K562 (cell line): ENCODE measurements at regions not wholly inside any gene's neighbourhood (a gene's known extent, or its start where the extent isn't known, plus 50 kb on each side); places are given as distances from the start of the nearest gene placed in this dataset.

Experiments used
- ATAC-seq: fragments of 200-7000 bp; cut with Tn5 transposase; 3 replicates; pipeline ENCODE4 v1.9.1; 2020; ENCODE audit warnings: moderate library complexity
- BruUV-seq: library from RNA; stranded (reverse); fragments of 400-500 nt; replicated peaks from 2 replicates; lab custom pipeline; 2021; lab: Mats Ljungman, UMichigan
- CTCF ChIA-PET: fragments of 300-600 bp; formaldehyde crosslinking; extraction: SDS; loops from one replicate; lab custom pipeline; 2021; ENCODE audit warnings: low intra/inter-chr PET ratio; lab: Yijun Ruan, JAX
- POLR2A ChIA-PET: fragments of 300-600, 350-650 bp; sonication (Branson Sonifier 250); formaldehyde crosslinking; extraction: SDS; loops from one replicate; lab custom pipeline; 2021; ENCODE audit warnings: antibody characterized with exemption, inconsistent platforms; lab: Yijun Ruan, JAX
- DNase-seq, 4 experiments: peaks; one replicate each; pipeline versions ENCODE4 v3.0.0 to v3.0.0-alpha.2; 2011 to 2018; ENCODE audit warnings: low spot score in 3 of 4, mixed read lengths in 3 of 4; ENCODE audit errors: extremely low read depth in 1 of 4
- FAIRE-seq: peaks from 2 replicates; lab custom pipeline; 2011; peaks lifted over from hg19 to GRCh38; lab: Jason Lieb, UNC
- H2AFZ ChIP-seq: 2 replicates; pipeline ENCODE4 v1.6.0; 2011; ENCODE audit warnings: low read depth, low read length, control low read depth, inconsistent platforms
- H3K27ac ChIP-seq: fragments of 200-600 bp; 3 replicates; pipeline ENCODE4 v1.8.0; 2011; ENCODE audit warnings: low read depth, mild to moderate bottlenecking, control low read depth, inconsistent platforms, low read length, moderate library complexity, mixed read lengths; ENCODE audit errors: extremely low read depth
- H3K27me3 ChIP-seq, 2 experiments: fragments of 300-600 bp in 1 of 2; 2 replicates in 1 of 2; 3 replicates in 1 of 2; pipeline versions ENCODE4 v1.6.0 to v1.8.0; 2011; ENCODE audit warnings: inconsistent platforms in 2 of 2, low read length in 2 of 2, mild to moderate bottlenecking in 1 of 2, mixed read lengths in 1 of 2, moderate library complexity in 1 of 2; ENCODE audit not compliant: control insufficient read depth in 2 of 2, insufficient read depth in 2 of 2
- H3K36me3 ChIP-seq: fragments of 300-600 bp; 3 replicates; pipeline ENCODE4 v1.8.0; 2011; ENCODE audit warnings: mild to moderate bottlenecking, low read length, inconsistent platforms; ENCODE audit not compliant: control insufficient read depth, insufficient read depth
- H3K4me1 ChIP-seq, 2 experiments: fragments of 200-600 bp in 1 of 2; replicated peaks in 1 of 2; 2 replicates in 1 of 2; 3 replicates in 1 of 2; pipeline versions ENCODE4 v1.5.1 to v1.8.0; 2011; ENCODE audit warnings: inconsistent platforms in 2 of 2, low read length in 2 of 2, mild to moderate bottlenecking in 1 of 2, mixed read lengths in 1 of 2, moderate library complexity in 1 of 2; ENCODE audit not compliant: control insufficient read depth in 2 of 2, insufficient read depth in 2 of 2
- H3K4me2 ChIP-seq: 2 replicates; pipeline ENCODE4 v1.6.1; 2011; ENCODE audit warnings: low read length, control low read depth, inconsistent platforms, mixed read lengths; ENCODE audit not compliant: insufficient read depth
- H3K4me3 ChIP-seq: fragments of 200-600 bp; sonication (generic), shearing (Covaris generic); 2 replicates; pipeline ENCODE4 v1.5.1; 2016; ENCODE audit warnings: control low read depth, inconsistent platforms
- H3K79me2 ChIP-seq: fragments of 200-600 bp; 3 replicates; pipeline ENCODE4 v1.8.0; 2011; ENCODE audit warnings: low read length, inconsistent platforms; ENCODE audit not compliant: control insufficient read depth, insufficient read depth
- H3K9ac ChIP-seq, 2 experiments: 2 replicates each; pipeline versions ENCODE4 v1.6.0 to v1.6.1; 2011; ENCODE audit warnings: low read depth in 2 of 2, low read length in 2 of 2, control low read depth in 1 of 2, inconsistent platforms in 1 of 2, mild to moderate bottlenecking in 1 of 2, mixed read lengths in 1 of 2; ENCODE audit not compliant: insufficient read depth in 1 of 2
- H3K9me1 ChIP-seq: one replicate; pipeline ENCODE4 v1.6.0; 2011; ENCODE audit warnings: inconsistent platforms, mild to moderate bottlenecking, low read length, moderate library complexity; ENCODE audit not compliant: control insufficient read depth, insufficient read depth
- H3K9me3 ChIP-seq: replicated peaks from 2 replicates; pipeline ENCODE4 v1.5.1; 2011; ENCODE audit warnings: low read depth, low read length, inconsistent platforms; ENCODE audit not compliant: control insufficient read depth, insufficient read depth
- H4K20me1 ChIP-seq: replicated peaks from 2 replicates; pipeline ENCODE4 v1.6.1; 2011; ENCODE audit warnings: low read length, inconsistent platforms, mixed read lengths; ENCODE audit not compliant: control insufficient read depth, insufficient read depth
- BCL6 ChIP-seq: fragments of 250-450 bp; sonication (Bioruptor Pico); IDR thresholded peaks from 2 replicates; pipeline ENCODE4 v1.4.0; 2020
- BCOR ChIP-seq: fragments of 450-650 bp; IDR thresholded peaks from 2 replicates; pipeline ENCODE4 v1.6.1; 2016
- CREB1 ChIP-seq, 2 experiments: sonication (generic) in 1 of 2; formaldehyde crosslinking in 1 of 2; IDR thresholded peaks; 2 replicates each; pipeline versions ENCODE4 v1.6.1 to v1.8.0; 2012 to 2022; ENCODE audit warnings: inconsistent platforms in 1 of 2, mild to moderate bottlenecking in 1 of 2, missing genetic modification reagents in 1 of 2, moderate library complexity in 1 of 2
- GATA2 ChIP-seq: sonication (generic); formaldehyde crosslinking; IDR thresholded peaks from 2 replicates; pipeline ENCODE4 v1.4.0; 2020; ENCODE audit warnings: mild to moderate bottlenecking, missing genetic modification reagents
- NFIC ChIP-seq: fragments of 450-650 bp; IDR thresholded peaks from 2 replicates; pipeline ENCODE4 v1.6.1; 2017; ENCODE audit warnings: mild to moderate bottlenecking, inconsistent platforms
- PRPF4 ChIP-seq: fragments of 200-400 bp; formaldehyde crosslinking; IDR thresholded peaks from one replicate; pipeline ENCODE4 v1.6.1; 2017; ENCODE audit warnings: low read length, low read depth, mild to moderate bottlenecking; ENCODE audit not compliant: insufficient read depth, poor library complexity, severe bottlenecking
- SMARCE1 ChIP-seq: fragments of 450-650 bp; IDR thresholded peaks from 2 replicates; pipeline ENCODE4 v1.7.1; 2016; ENCODE audit warnings: mild to moderate bottlenecking
- SRF ChIP-seq, 2 experiments: fragments of 250-450, 450-650 bp in 1 of 2; sonication (Bioruptor Pico) in 1 of 2; sonication (generic) in 1 of 2; formaldehyde crosslinking; IDR thresholded peaks; 2 replicates each; pipeline versions ENCODE4 v1.5.0 to v1.5.1; 2020 to 2022; ENCODE audit warnings: mild to moderate bottlenecking in 1 of 2, missing genetic modification reagents in 1 of 2
- TCF3 ChIP-seq: sonication (generic); formaldehyde crosslinking; IDR thresholded peaks from 2 replicates; pipeline ENCODE4 v1.4.0; 2020; ENCODE audit warnings: mild to moderate bottlenecking, missing genetic modification reagents
- ZNF12 ChIP-seq: sonication (generic); formaldehyde crosslinking; IDR thresholded peaks from 2 replicates; pipeline ENCODE4 v1.4.0; 2020; ENCODE audit warnings: mild to moderate bottlenecking, missing genetic modification reagents
- ZNF197 ChIP-seq: fragments of 200-800 bp; sonication (Bioruptor generic); IDR thresholded peaks from 2 replicates; pipeline ENCODE4 v1.6.1; 2016; ENCODE audit warnings: low read depth, missing genetic modification characterization, missing compliant biosample characterization
- ZNF785 ChIP-seq: fragments of 250-450 bp; sonication (Bioruptor Pico); IDR thresholded peaks from 2 replicates; pipeline ENCODE4 v1.4.0; 2020; ENCODE audit warnings: mild to moderate bottlenecking
- WGBS: fragments of 100-300 bp; shearing (Covaris generic); methylation state at CpG from one replicate; pipeline ENCODE4 v1.1.6; 2016; ENCODE audit warnings: low coverage, mixed read lengths; ENCODE audit not compliant: insufficient coverage; ENCODE audit errors: missing lambda C conversion rate; 5-methylcytosine and 5-hydroxymethylcytosine counted together
- in situ Hi-C: fragments of 300-500 bp; cut with MboI; formaldehyde crosslinking; loops from 4 replicates; pipeline ENCODE4 v1.15.0; 2018; ENCODE audit warnings: inconsistent platforms, mixed read lengths
- intact Hi-C: fragments of 100-400 bp; cut with micrococcal nuclease; formaldehyde crosslinking; loops from 2 replicates; pipeline ENCODE4 v1.14.2; 2022
- TF ChIP-seq, protein P1 (sequence below): fragments of 450-650 bp; IDR thresholded peaks from 2 replicates; pipeline ENCODE4 v1.7.1; 2018; ENCODE audit warnings: mild to moderate bottlenecking, low read depth; ENCODE audit not compliant: partially characterized antibody
- TF ChIP-seq, protein P2 (sequence below): sonication (generic); formaldehyde crosslinking; IDR thresholded peaks from 2 replicates; pipeline ENCODE4 v1.8.0; 2022; ENCODE audit warnings: mild to moderate bottlenecking, missing genetic modification reagents
- TF ChIP-seq, protein P3 (sequence below): fragments of 450-650 bp; formaldehyde crosslinking; IDR thresholded peaks from 2 replicates; pipeline ENCODE4 v1.4.0; 2020; ENCODE audit warnings: mild to moderate bottlenecking, moderate library complexity
- TF ChIP-seq, protein P4 (sequence below): sonication (generic); formaldehyde crosslinking; IDR thresholded peaks from 2 replicates; pipeline ENCODE4 v1.8.0; 2022; ENCODE audit warnings: missing genetic modification reagents, mild to moderate bottlenecking, moderate library complexity, borderline replicate concordance

DNA sequence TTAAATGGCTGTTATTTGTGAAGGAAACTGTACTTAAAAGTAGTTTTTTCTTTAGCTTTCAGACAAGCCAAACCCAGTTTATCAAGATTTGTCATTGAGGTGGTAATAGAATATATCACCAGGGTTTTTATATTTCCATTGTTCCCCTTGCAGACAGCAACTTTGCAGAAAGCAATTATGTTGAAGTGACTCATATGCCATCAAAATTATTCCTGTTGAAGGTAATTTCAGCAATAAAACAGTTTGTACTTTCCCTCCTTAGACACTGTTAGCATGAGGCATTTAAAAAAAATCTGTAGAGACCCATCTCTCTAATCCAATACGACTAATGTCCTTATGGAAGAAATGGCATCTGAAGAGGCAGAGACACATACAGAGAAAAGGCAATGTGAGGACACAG is 219.0 kb downstream of the NFKBIZ start:
- H3K4me2 ChIP-seq = no peak overlapping the region
- in situ Hi-C loops (no loop called here), intact Hi-C loops (no loop called here)
- WGBS = 0% methylated on average over 1 of the region's 1 CpG
- no peaks in the 10 kb centered on the region for H3K36me3 ChIP-seq
- H3K27me3 ChIP-seq = no peaks in the 10 kb centered on the region
- no peaks in the 10 kb centered on the region for H3K4me1 ChIP-seq
- POLR2A ChIA-PET = no interaction called here
- no peaks in the 10 kb centered on the region for H3K9me1 ChIP-seq
- no peaks in the 10 kb centered on the region for H3K79me2 ChIP-seq
- DNase-seq = no peak
- FAIRE-seq = no peak
- no peak overlapping the region for H3K4me3 ChIP-seq
- no peaks in the 10 kb centered on the region for H3K9me3 ChIP-seq
- H4K20me1 ChIP-seq = no peaks in the 10 kb centered on the region
- no peak for ATAC-seq
- H2AFZ ChIP-seq = no peak overlapping the region
- H3K9ac ChIP-seq = no peak overlapping the region
- CTCF ChIA-PET = no interaction called here
- H3K27ac ChIP-seq = no peak overlapping the region
- BruUV-seq = no TSS peak
- TF ChIP-seq BCL6 (no peak), CREB1 (IDR thresholded peaks at IDR 0.05) (no peak), CREB1 (CRISPR knock-in tag; IDR thresholded peaks at IDR 0.05) (no peak), GATA2 (CRISPR knock-in tag) (no peak), ZNF12 (CRISPR knock-in tag) (no peak), TCF3 (CRISPR knock-in tag) (no peak), PRPF4 (no peak), BCOR (no peak), NFIC (no peak), SRF (CRISPR knock-in tag; IDR thresholded peaks at IDR 0.05) (no peak), ZNF197 (CRISPR knock-in tag) (no peak), SMARCE1 (no peak), ZNF785 (CRISPR knock-in tag) (no peak)
- TF ChIP-seq, protein P1, sequence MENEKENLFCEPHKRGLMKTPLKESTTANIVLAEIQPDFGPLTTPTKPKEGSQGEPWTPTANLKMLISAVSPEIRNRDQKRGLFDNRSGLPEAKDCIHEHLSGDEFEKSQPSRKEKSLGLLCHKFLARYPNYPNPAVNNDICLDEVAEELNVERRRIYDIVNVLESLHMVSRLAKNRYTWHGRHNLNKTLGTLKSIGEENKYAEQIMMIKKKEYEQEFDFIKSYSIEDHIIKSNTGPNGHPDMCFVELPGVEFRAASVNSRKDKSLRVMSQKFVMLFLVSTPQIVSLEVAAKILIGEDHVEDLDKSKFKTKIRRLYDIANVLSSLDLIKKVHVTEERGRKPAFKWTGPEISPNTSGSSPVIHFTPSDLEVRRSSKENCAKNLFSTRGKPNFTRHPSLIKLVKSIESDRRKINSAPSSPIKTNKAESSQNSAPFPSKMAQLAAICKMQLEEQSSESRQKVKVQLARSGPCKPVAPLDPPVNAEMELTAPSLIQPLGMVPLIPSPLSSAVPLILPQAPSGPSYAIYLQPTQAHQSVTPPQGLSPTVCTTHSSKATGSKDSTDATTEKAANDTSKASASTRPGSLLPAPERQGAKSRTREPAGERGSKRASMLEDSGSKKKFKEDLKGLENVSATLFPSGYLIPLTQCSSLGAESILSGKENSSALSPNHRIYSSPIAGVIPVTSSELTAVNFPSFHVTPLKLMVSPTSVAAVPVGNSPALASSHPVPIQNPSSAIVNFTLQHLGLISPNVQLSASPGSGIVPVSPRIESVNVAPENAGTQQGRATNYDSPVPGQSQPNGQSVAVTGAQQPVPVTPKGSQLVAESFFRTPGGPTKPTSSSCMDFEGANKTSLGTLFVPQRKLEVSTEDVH = no peak
- TF ChIP-seq, protein P2, sequence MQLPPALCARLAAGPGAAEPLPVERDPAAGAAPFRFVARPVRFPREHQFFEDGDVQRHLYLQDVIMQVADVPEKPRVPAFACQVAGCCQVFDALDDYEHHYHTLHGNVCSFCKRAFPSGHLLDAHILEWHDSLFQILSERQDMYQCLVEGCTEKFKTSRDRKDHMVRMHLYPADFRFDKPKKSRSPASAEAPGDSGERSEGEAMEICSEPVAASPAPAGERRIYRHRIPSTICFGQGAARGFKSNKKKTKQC (CRISPR knock-in tag) = no peak
- TF ChIP-seq, protein P3, sequence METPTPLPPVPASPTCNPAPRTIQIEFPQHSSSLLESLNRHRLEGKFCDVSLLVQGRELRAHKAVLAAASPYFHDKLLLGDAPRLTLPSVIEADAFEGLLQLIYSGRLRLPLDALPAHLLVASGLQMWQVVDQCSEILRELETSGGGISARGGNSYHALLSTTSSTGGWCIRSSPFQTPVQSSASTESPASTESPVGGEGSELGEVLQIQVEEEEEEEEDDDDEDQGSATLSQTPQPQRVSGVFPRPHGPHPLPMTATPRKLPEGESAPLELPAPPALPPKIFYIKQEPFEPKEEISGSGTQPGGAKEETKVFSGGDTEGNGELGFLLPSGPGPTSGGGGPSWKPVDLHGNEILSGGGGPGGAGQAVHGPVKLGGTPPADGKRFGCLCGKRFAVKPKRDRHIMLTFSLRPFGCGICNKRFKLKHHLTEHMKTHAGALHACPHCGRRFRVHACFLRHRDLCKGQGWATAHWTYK (CRISPR knock-in tag) = no peak
- TF ChIP-seq, protein P4, sequence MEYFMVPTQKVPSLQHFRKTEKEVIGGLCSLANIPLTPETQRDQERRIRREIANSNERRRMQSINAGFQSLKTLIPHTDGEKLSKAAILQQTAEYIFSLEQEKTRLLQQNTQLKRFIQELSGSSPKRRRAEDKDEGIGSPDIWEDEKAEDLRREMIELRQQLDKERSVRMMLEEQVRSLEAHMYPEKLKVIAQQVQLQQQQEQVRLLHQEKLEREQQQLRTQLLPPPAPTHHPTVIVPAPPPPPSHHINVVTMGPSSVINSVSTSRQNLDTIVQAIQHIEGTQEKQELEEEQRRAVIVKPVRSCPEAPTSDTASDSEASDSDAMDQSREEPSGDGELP (CRISPR knock-in tag) = no peak
